ENCODE measurements at regions not wholly inside any gene's neighbourhood (a gene's known extent, or its start where the extent isn't known, plus 50 kb on each side); places are given as distances from the start of the nearest gene placed in this dataset.
"Not testable (repeated sequence)": the region's sequence is repeated elsewhere in the genome, so short reads cannot be mapped to it uniquely, and the experiment has no call there.

GRCh38 chr2:185667452-185667851 is 71.2 kb upstream of the FSIP2 start:
- Mint-ChIP-seq H3K27ac (no peak overlapping the region), H3K36me3 (ENCODE audit: low read depth) (no peaks in the 10 kb centered on the region), H3K27me3 (ENCODE audit: insufficient read depth) (no peaks in the 10 kb centered on the region), H3K4me3 (no peak overlapping the region), H3K9me3 (peaks cover 4% of the 10 kb centered on the region), H3K4me1 (ENCODE audit: low read depth) (no peaks in the 10 kb centered on the region)
- intact Hi-C loops (cut with micrococcal nuclease) = no loop called here
- no peak for DNase-seq (ENCODE audit: low spot score)

- intact Hi-C loops (cut with micrococcal nuclease) = no loop called here
- no peak overlapping the region for H3K27ac Mint-ChIP-seq
Observed at GRCh38 chr2:185668710-185669109, 69.9 kb upstream of the FSIP2 start.

GRCh38 chr2:185674232-185674631 is 64.4 kb upstream of the FSIP2 start:
- H3K27me3 Mint-ChIP-seq (ENCODE audit: insufficient read depth) = no peaks in the 10 kb centered on the region
- no peak for DNase-seq (ENCODE audit: low spot score)
- no peak overlapping the region for H3K27ac Mint-ChIP-seq
- H3K9me3 Mint-ChIP-seq = peaks cover 4% of the 10 kb centered on the region
- intact Hi-C loops (cut with micrococcal nuclease) = no loop called here
- H3K4me3 Mint-ChIP-seq = no peak overlapping the region
- no peaks in the 10 kb centered on the region for H3K4me1 Mint-ChIP-seq (ENCODE audit: low read depth)
- no peaks in the 10 kb centered on the region for H3K36me3 Mint-ChIP-seq (ENCODE audit: low read depth)

More at GRCh38 chr2:185668710-185669109, 69.9 kb upstream of the FSIP2 start:
- no peaks in the 10 kb centered on the region for H3K27me3 Mint-ChIP-seq (ENCODE audit: insufficient read depth)
- no peaks in the 10 kb centered on the region for H3K36me3 Mint-ChIP-seq (ENCODE audit: low read depth)
- no peak for DNase-seq (ENCODE audit: low spot score)
- H3K4me3 Mint-ChIP-seq = no peak overlapping the region
- no peaks in the 10 kb centered on the region for H3K4me1 Mint-ChIP-seq (ENCODE audit: low read depth)
- peaks cover 4% of the 10 kb centered on the region for H3K9me3 Mint-ChIP-seq

GRCh38 chr2:185676316-185676715 is 62.3 kb upstream of the FSIP2 start:
- intact Hi-C loops (cut with micrococcal nuclease) = no loop called here
- Mint-ChIP-seq H3K9me3 (no peaks in the 10 kb centered on the region), H3K27me3 (ENCODE audit: insufficient read depth) (no peaks in the 10 kb centered on the region), H3K4me3 (no peak overlapping the region), H3K36me3 (ENCODE audit: low read depth) (no peaks in the 10 kb centered on the region), H3K4me1 (ENCODE audit: low read depth) (no peaks in the 10 kb centered on the region), H3K27ac (no peak overlapping the region)
- DNase-seq (ENCODE audit: low spot score) = no peak

GRCh38 chr2:185687001-185687400 is 51.6 kb upstream of the FSIP2 start:
- H3K36me3 Mint-ChIP-seq (ENCODE audit: low read depth); H3K27ac Mint-ChIP-seq; intact Hi-C loops (cut with micrococcal nuclease); H3K27me3 Mint-ChIP-seq (ENCODE audit: insufficient read depth); DNase-seq (ENCODE audit: low spot score); H3K4me1 Mint-ChIP-seq (ENCODE audit: low read depth); H3K4me3 Mint-ChIP-seq: not testable (repeated sequence)
- peaks cover 21% of the 10 kb centered on the region for H3K9me3 Mint-ChIP-seq

- Mint-ChIP-seq H3K36me3 (ENCODE audit: low read depth) (no peaks in the 10 kb centered on the region), H3K4me3 (no peak overlapping the region), H3K27me3 (ENCODE audit: insufficient read depth) (no peaks in the 10 kb centered on the region), H3K4me1 (ENCODE audit: low read depth) (no peaks in the 10 kb centered on the region), H3K9me3 (peaks cover 21% of the 10 kb centered on the region), H3K27ac (no peak overlapping the region)
- intact Hi-C loops (cut with micrococcal nuclease) = no loop called here
- no peak for DNase-seq (ENCODE audit: low spot score)
Observed at GRCh38 chr2:185687967-185688366, 50.6 kb upstream of the FSIP2 start.
